AG09309 (cell line): ENCODE measurements at regions not wholly inside any gene's neighbourhood (a gene's known extent, or its start where the extent isn't known, plus 50 kb on each side); places are given as distances from the start of the nearest gene placed in this dataset.

ENCODE experiments used
- DNase-seq: peaks from one replicate; pipeline ENCODE4 v3.0.0-alpha.2; 2010; ENCODE audit warnings: low read depth
- H3K4me3 ChIP-seq: 2 replicates; pipeline ENCODE4 v1.5.1; 2011; ENCODE audit warnings: mild to moderate bottlenecking, low read depth, low read length, moderate library complexity; ENCODE audit not compliant: control insufficient read depth
- CTCF ChIP-seq: IDR thresholded peaks from 2 replicates; pipeline ENCODE4 v1.5.1; 2011; ENCODE audit warnings: mild to moderate bottlenecking, low read depth, low read length, inconsistent platforms; ENCODE audit not compliant: insufficient read depth, control insufficient read depth; ENCODE audit errors: missing control alignments

- no peak overlapping the region for H3K4me3 ChIP-seq
- TF ChIP-seq CTCF: no peak
- DNase-seq: no peak
Observed at GRCh38 chr22:34099278-34099677, 179.0 kb upstream of the LARGE1 start.

- TF ChIP-seq CTCF: no peak
- H3K4me3 ChIP-seq: no peak overlapping the region
- no peak for DNase-seq
Observed at GRCh38 chr22:34102633-34103032, 182.4 kb upstream of the LARGE1 start.

- TF ChIP-seq CTCF: no peak
- DNase-seq: no peak
Observed at GRCh38 chr22:34105461-34106062, 185.3 kb upstream of the LARGE1 start.

GRCh38 chr22:34108168-34108567, 187.9 kb upstream of the LARGE1 start:
- H3K4me3 ChIP-seq: no peak overlapping the region
- TF ChIP-seq CTCF: no peak
- DNase-seq: no peak

More at GRCh38 chr22:34105461-34106062, 185.3 kb upstream of the LARGE1 start:
- H3K4me3 ChIP-seq: no peak overlapping the region

- DNase-seq: no peak
Observed at GRCh38 chr22:34111210-34111824, 191.0 kb upstream of the LARGE1 start.

GRCh38 chr22:34113381-34113780, 193.1 kb upstream of the LARGE1 start:
- no peak overlapping the region for H3K4me3 ChIP-seq
- no peak for DNase-seq

More at GRCh38 chr22:34111210-34111824, 191.0 kb upstream of the LARGE1 start:
- TF ChIP-seq CTCF: peak; percentile 61
- H3K4me3 ChIP-seq: no peak overlapping the region

More at GRCh38 chr22:34113381-34113780, 193.1 kb upstream of the LARGE1 start:
- TF ChIP-seq CTCF: no peak
